ENCODE measurements at regions not wholly inside any gene's neighbourhood (a gene's known extent, or its start where the extent isn't known, plus 50 kb on each side); places are given as distances from the start of the nearest gene placed in this dataset.

GRCh38 chr4:19803406-19803805 is 448.3 kb upstream of the SLIT2 start:
- no peak overlapping the region for H3K27ac Mint-ChIP-seq
- peaks cover 15% of the 10 kb centered on the region for H3K27me3 Mint-ChIP-seq (ENCODE audit: low read depth)
- no peak for DNase-seq (ENCODE audit: low spot score in 2 of 2, unreplicated experiment in 2 of 2)
- no peak overlapping the region for H3K4me3 Mint-ChIP-seq
- H3K9me3 Mint-ChIP-seq, result peaks cover 6% of the 10 kb centered on the region
- H3K4me1 Mint-ChIP-seq, result peaks cover 15% of the 10 kb centered on the region
- no peak for TF ChIP-seq CTCF (IDR thresholded peaks at IDR 0.05; ENCODE audit: unreplicated experiment)
- no peaks in the 10 kb centered on the region for H3K36me3 Mint-ChIP-seq

- Mint-ChIP-seq H3K4me1 (peaks cover 6% of the 10 kb centered on the region), H3K36me3 (peaks cover 4% of the 10 kb centered on the region), H3K4me3 (no peak overlapping the region), H3K9me3 (peaks cover 20% of the 10 kb centered on the region), H3K27me3 (ENCODE audit: low read depth) (peaks cover 16% of the 10 kb centered on the region), H3K27ac (no peak overlapping the region)
- DNase-seq (ENCODE audit: low spot score in 2 of 2, unreplicated experiment in 2 of 2), result no peak
- no peak for TF ChIP-seq CTCF (IDR thresholded peaks at IDR 0.05; ENCODE audit: unreplicated experiment)
These were observed 457.9 kb upstream of the SLIT2 start for GRCh38 chr4:19793831-19794230.

- TF ChIP-seq CTCF (IDR thresholded peaks at IDR 0.05; ENCODE audit: unreplicated experiment), result no peak
- Mint-ChIP-seq H3K36me3 (peaks cover 4% of the 10 kb centered on the region), H3K9me3 (peaks cover 9% of the 10 kb centered on the region), H3K4me3 (no peak overlapping the region), H3K27ac (no peak overlapping the region), H3K27me3 (ENCODE audit: low read depth) (peaks cover 4% of the 10 kb centered on the region), H3K4me1 (peaks cover 6% of the 10 kb centered on the region)
- DNase-seq (ENCODE audit: low spot score in 2 of 2, unreplicated experiment in 2 of 2), result no peak
These were observed 460.1 kb upstream of the SLIT2 start for GRCh38 chr4:19791422-19792123.

- H3K27ac Mint-ChIP-seq, result no peak overlapping the region
- peaks cover 14% of the 10 kb centered on the region for H3K36me3 Mint-ChIP-seq
- H3K27me3 Mint-ChIP-seq (ENCODE audit: low read depth), result peaks cover 1% of the 10 kb centered on the region
- no peak overlapping the region for H3K4me3 Mint-ChIP-seq
- no peaks in the 10 kb centered on the region for H3K4me1 Mint-ChIP-seq
- no peak for TF ChIP-seq CTCF (IDR thresholded peaks at IDR 0.05; ENCODE audit: unreplicated experiment)
- DNase-seq (ENCODE audit: low spot score in 2 of 2, unreplicated experiment in 2 of 2), result no peak
- H3K9me3 Mint-ChIP-seq, result peaks cover 30% of the 10 kb centered on the region
These were observed 465.1 kb upstream of the SLIT2 start for GRCh38 chr4:19786616-19787015.

- Mint-ChIP-seq H3K9me3 (peaks cover 31% of the 10 kb centered on the region), H3K27me3 (ENCODE audit: low read depth) (no peaks in the 10 kb centered on the region), H3K36me3 (peaks cover 11% of the 10 kb centered on the region), H3K27ac (no peak overlapping the region), H3K4me1 (no peaks in the 10 kb centered on the region), H3K4me3 (no peak overlapping the region)
- no peak for TF ChIP-seq CTCF (IDR thresholded peaks at IDR 0.05; ENCODE audit: unreplicated experiment)
- no peak for DNase-seq (ENCODE audit: low spot score in 2 of 2, unreplicated experiment in 2 of 2)
These were observed 468.0 kb upstream of the SLIT2 start for GRCh38 chr4:19783667-19784223.
